B cell (primary cell): ENCODE measurements at regions not wholly inside any gene's neighbourhood (a gene's known extent, or its start where the extent isn't known, plus 50 kb on each side); places are given as distances from the start of the nearest gene placed in this dataset.

Source experiments
- ATAC-seq: fragments of 200-7000 bp; cut with Tn5 transposase; one replicate; pipeline ENCODE4 v1.10.0; 2021; ENCODE audit warnings: low read depth, mild to moderate bottlenecking, moderate number of reproducible peaks, moderate library complexity
- CTCF ChIA-PET: fragments of 350-600 bp; sonication (Branson Sonifier 250); formaldehyde crosslinking; loops from one replicate; lab custom pipeline; 2021; ENCODE audit warnings: antibody characterized with exemption, inconsistent platforms; lab: Charles Lee
- POLR2A ChIA-PET: fragments of 350-600 bp; sonication (Branson Sonifier 250); formaldehyde crosslinking; loops from one replicate; lab custom pipeline; 2021; ENCODE audit warnings: antibody characterized with exemption; lab: Charles Lee
- DNase-seq: peaks from one replicate; pipeline ENCODE4 v3.0.0; 2013
- H2AFZ ChIP-seq: 2 replicates; pipeline ENCODE4 v1.6.1; 2012; ENCODE audit warnings: mild to moderate bottlenecking, low read depth, low read length; ENCODE audit not compliant: insufficient read depth, poor library complexity, severe bottlenecking
- H3K27ac ChIP-seq, 2 donors: 1 replicate in 1 of 2; 2 replicates in 1 of 2; pipeline ENCODE4 v1.5.1; 2012 to 2013; ENCODE audit warnings: low read length in 2 of 2, mild to moderate bottlenecking in 2 of 2, moderate library complexity in 1 of 2
- H3K27me3 ChIP-seq, 4 experiments: fragments of 200-600 bp in 1 of 4; sonication (generic) in 1 of 4; replicated peaks in 1 of 4; 1 replicate in 2 of 4; 2 replicates in 2 of 4; pipeline versions ENCODE4 v1.6.1 to v1.7.0; 2013 to 2016; ENCODE audit warnings: low read length in 3 of 4, mild to moderate bottlenecking in 2 of 4, mixed read lengths in 1 of 4, moderate library complexity in 1 of 4; ENCODE audit not compliant: insufficient read depth in 4 of 4, control insufficient read depth in 3 of 4; ENCODE audit errors: control extremely low read depth in 1 of 4
- H3K36me3 ChIP-seq, 2 experiments: replicated peaks in 1 of 2; 1 replicate in 1 of 2; 2 replicates in 1 of 2; pipeline versions ENCODE4 v1.6.1 to v1.7.1; 2013; ENCODE audit warnings: low read length in 1 of 2; ENCODE audit not compliant: insufficient read depth in 2 of 2, control insufficient read depth in 1 of 2; ENCODE audit errors: control extremely low read depth in 1 of 2, extremely low read depth in 1 of 2
- H3K4me1 ChIP-seq, 2 donors: fragments of 200-600 bp in 1 of 2; sonication (generic) in 1 of 2; 1 replicate in 1 of 2; 2 replicates in 1 of 2; pipeline versions ENCODE4 v1.5.1 to v1.6.1; 2013 to 2017; ENCODE audit warnings: low read length in 2 of 2; ENCODE audit not compliant: control insufficient read depth in 2 of 2, insufficient read depth in 2 of 2
- H3K4me2 ChIP-seq: replicated peaks from 2 replicates; pipeline ENCODE3; 2012; ENCODE audit warnings: mild to moderate bottlenecking, low read depth, low read length; ENCODE audit not compliant: poor library complexity, severe bottlenecking
- H3K4me3 ChIP-seq, 5 experiments: fragments of 200-600 bp in 1 of 5; sonication (generic) in 1 of 5; 1 replicate in 3 of 5; 2 replicates in 2 of 5; pipeline versions ENCODE4 v1.5.1 to v1.7.0; 2011 to 2016; ENCODE audit warnings: low read length in 4 of 5, mild to moderate bottlenecking in 4 of 5, low read depth in 2 of 5, control low read depth in 1 of 5, moderate library complexity in 1 of 5; ENCODE audit not compliant: insufficient read depth in 1 of 5; ENCODE audit errors: control extremely low read depth in 1 of 5, extremely low read depth in 1 of 5
- H3K79me2 ChIP-seq: fragments of 200-600 bp; sonication (generic); one replicate; pipeline ENCODE4 v1.6.0; 2016; ENCODE audit warnings: low read length; ENCODE audit not compliant: control insufficient read depth, insufficient read depth
- H3K9ac ChIP-seq: fragments of 200-600 bp; sonication (generic); 2 replicates; pipeline ENCODE4 v1.6.1; 2017; ENCODE audit warnings: mild to moderate bottlenecking, low read length, moderate library complexity
- H3K9me3 ChIP-seq, 3 donors: one replicate each; pipeline versions ENCODE4 v1.6.1 to v1.7.1; 2013; ENCODE audit warnings: low read length in 2 of 3; ENCODE audit not compliant: control insufficient read depth in 2 of 3, insufficient read depth in 1 of 3; ENCODE audit errors: control extremely low read depth in 1 of 3
- H4K20me1 ChIP-seq: 2 replicates; pipeline ENCODE4 v1.6.0; 2012; ENCODE audit warnings: mild to moderate bottlenecking, low read length; ENCODE audit not compliant: insufficient read depth, control insufficient read depth, poor library complexity, severe bottlenecking
- H3K27ac Mint-ChIP-seq: one replicate; pipeline ENCODE4 v1.8.0; 2021; ENCODE audit warnings: mixed read lengths
- H3K27me3 Mint-ChIP-seq: one replicate; pipeline ENCODE4 v1.8.0; 2021; ENCODE audit warnings: mixed read lengths
- H3K4me1 Mint-ChIP-seq: one replicate; pipeline ENCODE4 v1.8.0; 2021; ENCODE audit warnings: mixed read lengths
- H3K4me3 Mint-ChIP-seq: one replicate; pipeline ENCODE4 v1.8.0; 2021; ENCODE audit warnings: mixed read lengths
- H3K9me3 Mint-ChIP-seq: one replicate; pipeline ENCODE4 v1.8.0; 2022; ENCODE audit warnings: mixed read lengths; ENCODE audit not compliant: insufficient read depth
- CTCF ChIP-seq: fragments of 200-600 bp; IDR thresholded peaks from one replicate; pipeline ENCODE4 v1.8.0; 2022; ENCODE audit warnings: antibody characterized with exemption, mild to moderate bottlenecking
- EZH2 ChIP-seq: IDR thresholded peaks from 2 replicates; pipeline ENCODE4 v1.6.1; 2012; ENCODE audit warnings: borderline replicate concordance, low read depth, mild to moderate bottlenecking, moderate library complexity, low read length; ENCODE audit not compliant: insufficient read depth, poor library complexity, severe bottlenecking
- intact Hi-C: fragments of 100-400 bp; cut with micrococcal nuclease; formaldehyde crosslinking; loops from one replicate; pipeline ENCODE4 v1.10.0; 2022

- Histone ChIP-seq H3K27ac (no peak overlapping the region), H3K4me2 (no peak overlapping the region), H3K9me3 (peaks cover 0 to 4% (median 0%) of the 10 kb centered on the region in 3 donors), H2AFZ (no peak overlapping the region), H3K27me3 (no peaks in the 10 kb centered on the region), H3K79me2 (no peaks in the 10 kb centered on the region), H3K4me1 (no peaks in the 10 kb centered on the region), H3K36me3 (no peaks in the 10 kb centered on the region), H4K20me1 (no peaks in the 10 kb centered on the region), H3K9ac (no peak overlapping the region), H3K4me3 (no peak overlapping the region)
- intact Hi-C loops: no loop called here
- TF ChIP-seq EZH2 (no peak), CTCF (no peak)
- no peaks in the 10 kb centered on the region for H3K27me3 Mint-ChIP-seq
- ChIA-PET CTCF (no interaction called here), POLR2A (no interaction called here)
- no peak for DNase-seq
- no peak overlapping the region for H3K27ac Mint-ChIP-seq
- H3K9me3 Mint-ChIP-seq: peaks cover 3% of the 10 kb centered on the region
- no peak for ATAC-seq
- H3K4me1 Mint-ChIP-seq: no peaks in the 10 kb centered on the region
- H3K4me3 Mint-ChIP-seq: no peak overlapping the region
These were observed 471.3 kb downstream of the LMO4 start for GRCh38 chr1:87800006-87800405.

GRCh38 chr1:87803375-87803774, 474.7 kb downstream of the LMO4 start:
- H3K4me3 Mint-ChIP-seq: no peak overlapping the region
- Histone ChIP-seq H3K79me2 (no peaks in the 10 kb centered on the region), H3K4me1 (no peaks in the 10 kb centered on the region), H3K4me2 (no peak overlapping the region), H3K9me3 (peaks cover 0 to 4% (median 0%) of the 10 kb centered on the region in 3 donors), H3K36me3 (no peaks in the 10 kb centered on the region), H4K20me1 (no peaks in the 10 kb centered on the region), H3K4me3 (no peak overlapping the region), H3K27me3 (no peaks in the 10 kb centered on the region), H2AFZ (no peak overlapping the region), H3K27ac (no peak overlapping the region), H3K9ac (no peak overlapping the region)
- no peaks in the 10 kb centered on the region for H3K4me1 Mint-ChIP-seq
- CTCF ChIA-PET: no interaction called here
- POLR2A ChIA-PET: no interaction called here
- intact Hi-C loops: no loop called here
- no peak for ATAC-seq
- H3K27ac Mint-ChIP-seq: no peak overlapping the region
- H3K9me3 Mint-ChIP-seq: peaks cover 3% of the 10 kb centered on the region
- H3K27me3 Mint-ChIP-seq: no peaks in the 10 kb centered on the region
- DNase-seq: no peak
- TF ChIP-seq CTCF (no peak), EZH2 (no peak)
